ENCODE measurements at regions not wholly inside any gene's neighbourhood (a gene's known extent, or its start where the extent isn't known, plus 50 kb on each side); places are given as distances from the start of the nearest gene placed in this dataset.

- no peak overlapping the region for H3K9ac ChIP-seq (ENCODE audit: low read depth in 1 of 2, low read length in 2 of 2)
- H3K27ac ChIP-seq (ENCODE audit: low read depth in 1 of 2, low read length in 2 of 2), result no peak overlapping the region
- no peak for DNase-seq (ENCODE audit: low spot score)
- no peak overlapping the region for H3K4me3 ChIP-seq (ENCODE audit: low read depth in 1 of 3, low read length in 3 of 3)
- H3K4me1 ChIP-seq (ENCODE audit: control insufficient read depth in 4 of 4, insufficient read depth in 4 of 4, low read length in 3 of 4), result peaks cover 0 to 6% (median under 1%) of the 10 kb centered on the region in 4 donors
- WGBS, result 97% methylated on average over 3 of the region's 3 CpGs
- H3K36me3 ChIP-seq (ENCODE audit: control insufficient read depth in 4 of 4, insufficient read depth in 3 of 4, low read depth in 1 of 4, low read length in 3 of 4), result no peaks in the 10 kb centered on the region
- no peaks in the 10 kb centered on the region for H3K9me3 ChIP-seq (ENCODE audit: control insufficient read depth in 4 of 4, low read length in 3 of 4)
- TF ChIP-seq GABPA (IDR thresholded peaks at IDR 0.05 in 1 of 2, conservative IDR thresholded peaks at IDR 0.05 in 1 of 2) (no peak), HNF4G (IDR thresholded peaks at IDR 0.05) (no peak), MAX (IDR thresholded peaks at IDR 0.05) (no peak), NR2F2 (IDR thresholded peaks at IDR 0.05) (no peak), REST (IDR thresholded peaks at IDR 0.05) (no peak), RXRA (IDR thresholded peaks at IDR 0.05) (no peak), RAD21 (IDR thresholded peaks at IDR 0.05) (no peak), YY1 (IDR thresholded peaks at IDR 0.05) (no peak), EGR1 (IDR thresholded peaks at IDR 0.05; ENCODE audit: low read depth in 2 of 2) (no peak), SP1 (IDR thresholded peaks at IDR 0.05) (no peak), CTCF (IDR thresholded peaks at IDR 0.05; ENCODE audit: low read depth, low read length, missing input control) (no peak), ATF3 (IDR thresholded peaks at IDR 0.05) (no peak)
- no peaks in the 10 kb centered on the region for H3K27me3 ChIP-seq (ENCODE audit: control insufficient read depth in 4 of 4, insufficient read depth in 4 of 4, low read length in 3 of 4)
Observed at GRCh38 chr2:222771832-222772231, 89.0 kb upstream of the ACSL3 start.

GRCh38 chr2:222774941-222775340 is 85.9 kb upstream of the ACSL3 start:
- DNase-seq (ENCODE audit: low spot score), result no peak
- Histone ChIP-seq H3K4me1 (ENCODE audit: control insufficient read depth in 4 of 4, insufficient read depth in 4 of 4, low read length in 3 of 4) (peaks cover 0 to 8% (median 2%) of the 10 kb centered on the region in 4 donors), H3K27me3 (ENCODE audit: control insufficient read depth in 4 of 4, insufficient read depth in 4 of 4, low read length in 3 of 4) (no peaks in the 10 kb centered on the region), H3K9ac (ENCODE audit: low read depth in 1 of 2, low read length in 2 of 2) (no peak overlapping the region), H3K4me3 (ENCODE audit: low read depth in 1 of 3, low read length in 3 of 3) (no peak overlapping the region), H3K36me3 (ENCODE audit: control insufficient read depth in 4 of 4, insufficient read depth in 3 of 4, low read depth in 1 of 4, low read length in 3 of 4) (no peaks in the 10 kb centered on the region), H3K27ac (ENCODE audit: low read depth in 1 of 2, low read length in 2 of 2) (no peak overlapping the region), H3K9me3 (ENCODE audit: control insufficient read depth in 4 of 4, low read length in 3 of 4) (no peaks in the 10 kb centered on the region)
- TF ChIP-seq YY1 (IDR thresholded peaks at IDR 0.05), result no peak
- TF ChIP-seq ATF3 (IDR thresholded peaks at IDR 0.05), result no peak

GRCh38 chr2:222776792-222777191 is 84.0 kb upstream of the ACSL3 start:
- no peak for DNase-seq (ENCODE audit: low spot score)
- TF ChIP-seq SP1 (IDR thresholded peaks at IDR 0.05) (peak; percentile 55), NR2F2 (IDR thresholded peaks at IDR 0.05) (peak; percentile 34), YY1 (IDR thresholded peaks at IDR 0.05) (no peak), EGR1 (IDR thresholded peaks at IDR 0.05; ENCODE audit: low read depth in 2 of 2) (peak in 1 of 2 donors; percentile 19), ATF3 (IDR thresholded peaks at IDR 0.05) (no peak), TAF1 (conservative IDR thresholded peaks at IDR 0.05) (no peak), MAX (IDR thresholded peaks at IDR 0.05) (no peak), RXRA (IDR thresholded peaks at IDR 0.05) (peak; percentile 61 to 74), RAD21 (IDR thresholded peaks at IDR 0.05) (peak in 1 of 2 donors; percentile 61), HNF4A (conservative IDR thresholded peaks at IDR 0.05) (peak; percentile 43 to 53)
- Histone ChIP-seq H3K36me3 (ENCODE audit: control insufficient read depth in 4 of 4, insufficient read depth in 3 of 4, low read depth in 1 of 4, low read length in 3 of 4) (no peaks in the 10 kb centered on the region), H3K27me3 (ENCODE audit: control insufficient read depth in 4 of 4, insufficient read depth in 4 of 4, low read length in 3 of 4) (no peaks in the 10 kb centered on the region), H3K9me3 (ENCODE audit: control insufficient read depth in 4 of 4, low read length in 3 of 4) (no peaks in the 10 kb centered on the region), H3K27ac (ENCODE audit: low read depth in 1 of 2, low read length in 2 of 2) (no peak overlapping the region), H3K4me1 (ENCODE audit: control insufficient read depth in 4 of 4, insufficient read depth in 4 of 4, low read length in 3 of 4) (peaks cover 0 to 8% (median 2%) of the 10 kb centered on the region in 4 donors), H3K4me3 (ENCODE audit: low read depth in 1 of 3, low read length in 3 of 3) (no peak overlapping the region), H3K9ac (ENCODE audit: low read depth in 1 of 2, low read length in 2 of 2) (no peak overlapping the region)
- 42% methylated on average over 3 of the region's 3 CpGs for WGBS

All from liver (tissue), 8 donors.